IMR-90 (cell line): ENCODE measurements at regions not wholly inside any gene's neighbourhood (a gene's known extent, or its start where the extent isn't known, plus 50 kb on each side); places are given as distances from the start of the nearest gene placed in this dataset.

Source experiments
- ATAC-seq: fragments of 200-7000 bp; cut with Tn5 transposase; 2 replicates; pipeline ENCODE4 v1.9.1; 2020; ENCODE audit warnings: low read depth, mild to moderate bottlenecking, moderate library complexity
- BruUV-seq: library from RNA; stranded (reverse); fragments of 400-500 nt; replicated peaks from 2 replicates; lab custom pipeline; 2021; lab: Mats Ljungman, UMichigan
- CTCF ChIA-PET: fragments of 300-600 bp; formaldehyde crosslinking; extraction: SDS; loops from one replicate; lab custom pipeline; 2021; ENCODE audit warnings: antibody characterized with exemption; lab: Yijun Ruan, JAX
- POLR2A ChIA-PET: fragments of 300-600 bp; sonication (Branson Sonifier 250); formaldehyde crosslinking; loops from one replicate; lab custom pipeline; 2022; ENCODE audit warnings: antibody characterized with exemption; ENCODE audit not compliant: unreplicated experiment; lab: Charles Lee
- DNase-seq: peaks from one replicate; pipeline ENCODE4 v3.0.0; 2013
- H2AFZ ChIP-seq: replicated peaks from 2 replicates; pipeline ENCODE3; 2013; ENCODE audit warnings: low read length, mild to moderate bottlenecking; ENCODE audit not compliant: poor library complexity
- H2AK5ac ChIP-seq: 2 replicates; pipeline ENCODE4 v1.6.1; 2013; ENCODE audit warnings: low read depth, low read length, inconsistent platforms
- H2AK9ac ChIP-seq: replicated peaks from 2 replicates; pipeline ENCODE3; 2013; ENCODE audit warnings: mild to moderate bottlenecking, low read depth, low read length, moderate library complexity; ENCODE audit not compliant: poor library complexity
- H2BK120ac ChIP-seq: 2 replicates; pipeline ENCODE4 v1.6.1; 2013; ENCODE audit warnings: low read depth, low read length, inconsistent platforms
- H2BK15ac ChIP-seq: 3 replicates; pipeline ENCODE4 v1.6.1; 2013; ENCODE audit warnings: low read depth, low read length, inconsistent platforms
- H2BK20ac ChIP-seq: 2 replicates; pipeline ENCODE4 v1.6.1; 2013; ENCODE audit warnings: low read depth, mild to moderate bottlenecking, inconsistent platforms, low read length, moderate library complexity
- H2BK5ac ChIP-seq: 2 replicates; pipeline ENCODE4 v1.6.1; 2013; ENCODE audit warnings: mild to moderate bottlenecking, low read depth, low read length, inconsistent platforms; ENCODE audit not compliant: poor library complexity, severe bottlenecking
- H3K14ac ChIP-seq: replicated peaks from 2 replicates; pipeline ENCODE4 v1.6.1; 2013; ENCODE audit warnings: low read depth, low read length, inconsistent platforms
- H3K18ac ChIP-seq: 2 replicates; pipeline ENCODE4 v1.6.1; 2013; ENCODE audit warnings: low read depth, low read length, control low read depth
- H3K23ac ChIP-seq: 2 replicates; pipeline ENCODE4 v1.6.1; 2013; ENCODE audit warnings: low read depth, low read length, inconsistent platforms
- H3K27ac ChIP-seq: 2 replicates; pipeline ENCODE4 v1.5.1; 2013; ENCODE audit warnings: mild to moderate bottlenecking, control low read depth, low read length; ENCODE audit not compliant: insufficient read depth
- H3K27me3 ChIP-seq: 2 replicates; pipeline ENCODE4 v1.6.1; 2013; ENCODE audit warnings: low read length; ENCODE audit not compliant: control insufficient read depth, insufficient read depth
- H3K36me3 ChIP-seq: 2 replicates; pipeline ENCODE4 v1.6.1; 2013; ENCODE audit warnings: low read length, mixed read lengths; ENCODE audit not compliant: control insufficient read depth, insufficient read depth
- H3K4ac ChIP-seq: 2 replicates; pipeline ENCODE4 v1.6.1; 2013; ENCODE audit warnings: low read depth, low read length, inconsistent platforms
- H3K4me1 ChIP-seq: 2 replicates; pipeline ENCODE4 v1.6.1; 2013; ENCODE audit warnings: low read length, mixed read lengths; ENCODE audit not compliant: control insufficient read depth, insufficient read depth
- H3K4me2 ChIP-seq: 2 replicates; pipeline ENCODE4 v1.6.1; 2013; ENCODE audit warnings: low read depth, mild to moderate bottlenecking, control low read depth, low read length, moderate library complexity
- H3K4me3 ChIP-seq: 2 replicates; pipeline ENCODE4 v1.5.1; 2013; ENCODE audit warnings: low read depth, mild to moderate bottlenecking, control low read depth, low read length, moderate library complexity; ENCODE audit not compliant: insufficient read depth
- H3K56ac ChIP-seq: 2 replicates; pipeline ENCODE4 v1.6.1; 2013; ENCODE audit warnings: low read length, inconsistent platforms; ENCODE audit not compliant: insufficient read depth; ENCODE audit errors: extremely low read depth
- H3K79me1 ChIP-seq, 2 experiments: 2 replicates each; pipeline ENCODE4 v1.6.1; 2013; ENCODE audit warnings: low read length in 2 of 2, inconsistent platforms in 1 of 2, low read depth in 1 of 2
- H3K9ac ChIP-seq: 2 replicates; pipeline ENCODE4 v1.6.1; 2013; ENCODE audit warnings: low read depth, low read length, control low read depth
- H3K9me1 ChIP-seq: 2 replicates; pipeline ENCODE4 v1.6.1; 2013; ENCODE audit warnings: low read length, inconsistent platforms; ENCODE audit not compliant: insufficient read depth
- H3K9me3 ChIP-seq: 2 replicates; pipeline ENCODE4 v1.6.1; 2013; ENCODE audit warnings: low read length; ENCODE audit not compliant: control insufficient read depth, insufficient read depth
- H4K20me1 ChIP-seq: 2 replicates; pipeline ENCODE4 v1.6.1; 2013; ENCODE audit warnings: low read length, inconsistent platforms; ENCODE audit not compliant: insufficient read depth
- H4K5ac ChIP-seq: 2 replicates; pipeline ENCODE4 v1.6.1; 2013; ENCODE audit warnings: mild to moderate bottlenecking, low read depth, low read length, control low read depth
- H4K8ac ChIP-seq, 2 experiments: 2 replicates each; pipeline ENCODE4 v1.6.1; 2013; ENCODE audit warnings: low read depth in 2 of 2, low read length in 2 of 2, control low read depth in 1 of 2, inconsistent platforms in 1 of 2
- H4K91ac ChIP-seq: 2 replicates; pipeline ENCODE4 v1.6.1; 2013; ENCODE audit warnings: low read depth, low read length, inconsistent platforms; ENCODE audit not compliant: insufficient read depth
- BHLHE40 ChIP-seq: fragments of 150-350 bp; IDR thresholded peaks from 2 replicates; pipeline ENCODE4 v1.6.1; 2016; ENCODE audit warnings: mild to moderate bottlenecking, low read depth, low read length
- CEBPB ChIP-seq: IDR thresholded peaks from 2 replicates; pipeline ENCODE4 v1.6.1; 2012; ENCODE audit warnings: low read depth, low read length, improper control_type of control experiment
- CHD1 ChIP-seq: IDR thresholded peaks from 2 replicates; pipeline ENCODE4 v1.6.1; 2012; ENCODE audit warnings: low read depth, low read length, improper control_type of control experiment
- FOS ChIP-seq: fragments of 150-350 bp; IDR thresholded peaks from 2 replicates; pipeline ENCODE4 v1.6.1; 2016; ENCODE audit warnings: low read depth, low read length
- MAFK ChIP-seq: IDR thresholded peaks from 2 replicates; pipeline ENCODE4 v1.6.1; 2012; ENCODE audit warnings: low read depth, low read length, improper control_type of control experiment
- MXI1 ChIP-seq: IDR thresholded peaks from 2 replicates; pipeline ENCODE4 v1.6.1; 2012; ENCODE audit warnings: low read depth, mild to moderate bottlenecking, low read length, moderate library complexity, borderline replicate concordance
- NFE2L2 ChIP-seq: fragments of 150-350 bp; IDR thresholded peaks from 2 replicates; pipeline ENCODE4 v1.6.1; 2016; ENCODE audit warnings: low read depth, mild to moderate bottlenecking, low read length
- POLR2A ChIP-seq: IDR thresholded peaks from 2 replicates; pipeline ENCODE4 v1.6.1; 2012; ENCODE audit warnings: mild to moderate bottlenecking, low read depth, low read length
- RAD21 ChIP-seq: IDR thresholded peaks from 2 replicates; pipeline ENCODE4 v1.6.1; 2012; ENCODE audit warnings: low read length, improper control_type of control experiment
- RCOR1 ChIP-seq: IDR thresholded peaks from 2 replicates; pipeline ENCODE4 v1.6.1; 2012; ENCODE audit warnings: mild to moderate bottlenecking, low read length, improper control_type of control experiment; ENCODE audit not compliant: insufficient replicate concordance
- RFX5 ChIP-seq: IDR thresholded peaks from 2 replicates; pipeline ENCODE4 v1.8.0; 2012; ENCODE audit warnings: low read depth, mild to moderate bottlenecking, low read length, moderate library complexity
- SMC3 ChIP-seq: fragments of 150-350 bp; IDR thresholded peaks from 2 replicates; pipeline ENCODE4 v1.6.1; 2016; ENCODE audit warnings: low read depth, mild to moderate bottlenecking, antibody characterized with exemption, low read length, moderate library complexity
- WGBS, 2 experiments: methylation state at CpG; one replicate each; pipeline versions ENCODE4 v1.1.5 to v1.1.7; 2013; ENCODE audit warnings: missing lambda C conversion rate in 2 of 2; ENCODE audit not compliant: insufficient read length in 1 of 2; ENCODE audit errors: extremely low coverage in 2 of 2; 5-methylcytosine and 5-hydroxymethylcytosine counted together
- dilution Hi-C: fragments of 300-500 bp; cut with HindIII; formaldehyde crosslinking; loops from one replicate; pipeline ENCODE4 v1.14.3; 2018; ENCODE audit warnings: low sequenced_read_pairs; ENCODE audit not compliant: unreplicated experiment
- in situ Hi-C: fragments of 300-500 bp; cut with MboI; formaldehyde crosslinking; loops from 3 replicates; pipeline ENCODE4 v1.14.3; 2019; ENCODE audit warnings: low sequenced_read_pairs, inconsistent platforms, mixed read lengths
- intact Hi-C: fragments of 100-400 bp; cut with micrococcal nuclease; formaldehyde crosslinking; loops from 2 replicates; pipeline ENCODE4 v1.10.0; 2022
- TF ChIP-seq, protein P1 (sequence below): conservative IDR thresholded peaks from 2 replicates; pipeline ENCODE4 v1.5.1; 2012; ENCODE audit warnings: mild to moderate bottlenecking, low read depth, low read length, improper control_type of control experiment
- TF ChIP-seq, protein P2 (sequence below): fragments of 150-350 bp; IDR thresholded peaks from 2 replicates; pipeline ENCODE4 v1.6.1; 2016; ENCODE audit warnings: low read depth, mild to moderate bottlenecking, low read length, moderate library complexity, borderline replicate concordance

DNA sequence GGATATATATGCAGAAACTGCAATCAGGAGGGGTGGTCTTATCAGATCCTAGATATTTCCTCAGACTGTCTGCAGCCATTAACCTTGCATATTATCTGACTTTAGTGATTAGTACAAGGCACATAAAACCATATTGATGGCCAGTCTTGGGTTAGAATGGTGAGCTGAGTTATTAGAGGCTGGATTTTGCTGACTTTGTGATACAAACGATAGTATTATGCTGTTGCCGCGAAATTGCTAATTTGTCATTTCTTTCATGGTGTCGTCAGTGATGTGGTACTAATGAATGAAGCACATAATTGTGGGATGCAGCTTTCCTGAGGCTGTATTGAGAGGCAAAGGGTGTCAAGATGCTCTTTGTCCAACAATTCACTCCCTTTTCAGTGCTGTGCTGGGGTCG, 172.5 kb downstream of the TEX29 start:
- POLR2A ChIA-PET, result no interaction called here
- Histone ChIP-seq H4K5ac (no peak overlapping the region), H3K27ac (no peak overlapping the region), H4K8ac (no peak overlapping the region), H3K36me3 (no peaks in the 10 kb centered on the region), H3K9me3 (peaks cover 29% of the 10 kb centered on the region), H3K9me1 (no peaks in the 10 kb centered on the region), H3K4ac (no peak overlapping the region), H2BK20ac (no peak overlapping the region), H3K79me1 (no peaks in the 10 kb centered on the region), H2BK120ac (no peak overlapping the region), H3K18ac (no peak overlapping the region), H3K4me1 (no peaks in the 10 kb centered on the region), H4K20me1 (no peaks in the 10 kb centered on the region), H2BK15ac (no peak overlapping the region), H4K91ac (no peak overlapping the region), H2AK9ac (no peak overlapping the region), H3K14ac (no peak overlapping the region), H3K56ac (no peak overlapping the region), H3K23ac (no peak overlapping the region), H2AFZ (no peak overlapping the region), H3K4me2 (no peak overlapping the region), H3K9ac (no peak overlapping the region), H3K4me3 (no peak overlapping the region), H3K27me3 (no peaks in the 10 kb centered on the region), H2AK5ac (no peak overlapping the region), H2BK5ac (no peak overlapping the region)
- DNase-seq (no peak), ATAC-seq (no peak)
- 70% methylated on average over 3 of the region's 5 CpGs; no CpG with 5 or more reads in 1 of the 2 experiments for WGBS, 2 experiments
- dilution Hi-C loops (no loop called here), intact Hi-C loops (no loop called here), in situ Hi-C loops (no loop called here)
- no TSS peak for BruUV-seq
- no peak for TF ChIP-seq RAD21
- TF ChIP-seq, protein P1, sequence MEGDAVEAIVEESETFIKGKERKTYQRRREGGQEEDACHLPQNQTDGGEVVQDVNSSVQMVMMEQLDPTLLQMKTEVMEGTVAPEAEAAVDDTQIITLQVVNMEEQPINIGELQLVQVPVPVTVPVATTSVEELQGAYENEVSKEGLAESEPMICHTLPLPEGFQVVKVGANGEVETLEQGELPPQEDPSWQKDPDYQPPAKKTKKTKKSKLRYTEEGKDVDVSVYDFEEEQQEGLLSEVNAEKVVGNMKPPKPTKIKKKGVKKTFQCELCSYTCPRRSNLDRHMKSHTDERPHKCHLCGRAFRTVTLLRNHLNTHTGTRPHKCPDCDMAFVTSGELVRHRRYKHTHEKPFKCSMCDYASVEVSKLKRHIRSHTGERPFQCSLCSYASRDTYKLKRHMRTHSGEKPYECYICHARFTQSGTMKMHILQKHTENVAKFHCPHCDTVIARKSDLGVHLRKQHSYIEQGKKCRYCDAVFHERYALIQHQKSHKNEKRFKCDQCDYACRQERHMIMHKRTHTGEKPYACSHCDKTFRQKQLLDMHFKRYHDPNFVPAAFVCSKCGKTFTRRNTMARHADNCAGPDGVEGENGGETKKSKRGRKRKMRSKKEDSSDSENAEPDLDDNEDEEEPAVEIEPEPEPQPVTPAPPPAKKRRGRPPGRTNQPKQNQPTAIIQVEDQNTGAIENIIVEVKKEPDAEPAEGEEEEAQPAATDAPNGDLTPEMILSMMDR, result no peak
- TF ChIP-seq RCOR1, result no peak
- no peak for TF ChIP-seq RFX5
- no peak for TF ChIP-seq MAFK
- TF ChIP-seq SMC3, result no peak
- TF ChIP-seq CHD1, result no peak
- TF ChIP-seq BHLHE40, result no peak
- no peak for TF ChIP-seq FOS
- TF ChIP-seq NFE2L2, result no peak
- TF ChIP-seq, protein P2, sequence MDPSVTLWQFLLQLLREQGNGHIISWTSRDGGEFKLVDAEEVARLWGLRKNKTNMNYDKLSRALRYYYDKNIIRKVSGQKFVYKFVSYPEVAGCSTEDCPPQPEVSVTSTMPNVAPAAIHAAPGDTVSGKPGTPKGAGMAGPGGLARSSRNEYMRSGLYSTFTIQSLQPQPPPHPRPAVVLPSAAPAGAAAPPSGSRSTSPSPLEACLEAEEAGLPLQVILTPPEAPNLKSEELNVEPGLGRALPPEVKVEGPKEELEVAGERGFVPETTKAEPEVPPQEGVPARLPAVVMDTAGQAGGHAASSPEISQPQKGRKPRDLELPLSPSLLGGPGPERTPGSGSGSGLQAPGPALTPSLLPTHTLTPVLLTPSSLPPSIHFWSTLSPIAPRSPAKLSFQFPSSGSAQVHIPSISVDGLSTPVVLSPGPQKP, result no peak
- TF ChIP-seq MXI1, result no peak
- no peak for TF ChIP-seq POLR2A
- no peak for TF ChIP-seq CEBPB
- CTCF ChIA-PET, result no interaction called here
